ENCODE measurements at regions not wholly inside any gene's neighbourhood (a gene's known extent, or its start where the extent isn't known, plus 50 kb on each side); places are given as distances from the start of the nearest gene placed in this dataset.

- in situ Hi-C loops (cut with MboI; ENCODE audit: low sequenced_read_pairs) = no loop called here
Observed at GRCh38 chr20:39161900-39162299, 199.8 kb downstream of the DHX35 start.

- in situ Hi-C loops (cut with MboI; ENCODE audit: low sequenced_read_pairs) = no loop called here
Observed at GRCh38 chr20:39155971-39156370, 193.8 kb downstream of the DHX35 start.

GRCh38 chr20:39152742-39153141 is 190.6 kb downstream of the DHX35 start:
- in situ Hi-C loops (cut with MboI; ENCODE audit: low sequenced_read_pairs) = no loop called here

GRCh38 chr20:39152126-39152525 is 190.0 kb downstream of the DHX35 start:
- in situ Hi-C loops (cut with MboI; ENCODE audit: low sequenced_read_pairs) = no loop called here

GRCh38 chr20:39150501-39150900 is 188.4 kb downstream of the DHX35 start:
- in situ Hi-C loops (cut with MboI; ENCODE audit: low sequenced_read_pairs) = no loop called here

GRCh38 chr20:39146394-39146793 is 184.2 kb downstream of the DHX35 start:
- in situ Hi-C loops (cut with MboI; ENCODE audit: low sequenced_read_pairs) = no loop called here

- in situ Hi-C loops (cut with MboI; ENCODE audit: low sequenced_read_pairs) = no loop called here
Observed at GRCh38 chr20:39145921-39146320, 183.8 kb downstream of the DHX35 start.

GRCh38 chr20:39144757-39145156 is 182.6 kb downstream of the DHX35 start:
- in situ Hi-C loops (cut with MboI; ENCODE audit: low sequenced_read_pairs) = no loop called here

GRCh38 chr20:39142407-39143096 is 180.4 kb downstream of the DHX35 start:
- in situ Hi-C loops (cut with MboI; ENCODE audit: low sequenced_read_pairs) = no loop called here

GRCh38 chr20:39137299-39137698 is 175.2 kb downstream of the DHX35 start:
- in situ Hi-C loops (cut with MboI; ENCODE audit: low sequenced_read_pairs) = no loop called here

- in situ Hi-C loops (cut with MboI; ENCODE audit: low sequenced_read_pairs) = no loop called here
Observed at GRCh38 chr20:39136798-39137197, 174.7 kb downstream of the DHX35 start.

GRCh38 chr20:39135885-39136544 is 173.9 kb downstream of the DHX35 start:
- in situ Hi-C loops (cut with MboI; ENCODE audit: low sequenced_read_pairs) = no loop called here

- in situ Hi-C loops (cut with MboI; ENCODE audit: low sequenced_read_pairs) = no loop called here
Observed at GRCh38 chr20:39133201-39133600, 171.1 kb downstream of the DHX35 start.

GRCh38 chr20:39132511-39132910 is 170.4 kb downstream of the DHX35 start:
- in situ Hi-C loops (cut with MboI; ENCODE audit: low sequenced_read_pairs) = no loop called here

GRCh38 chr20:39132093-39132492 is 169.9 kb downstream of the DHX35 start:
- in situ Hi-C loops (cut with MboI; ENCODE audit: low sequenced_read_pairs) = no loop called here

- in situ Hi-C loops (cut with MboI; ENCODE audit: low sequenced_read_pairs) = no loop called here
Observed at GRCh38 chr20:39130627-39131026, 168.5 kb downstream of the DHX35 start.

GRCh38 chr20:39129523-39129922 is 167.4 kb downstream of the DHX35 start:
- in situ Hi-C loops (cut with MboI; ENCODE audit: low sequenced_read_pairs) = no loop called here

GRCh38 chr20:39124064-39124463 is 161.9 kb downstream of the DHX35 start:
- in situ Hi-C loops (cut with MboI; ENCODE audit: low sequenced_read_pairs) = no loop called here

GRCh38 chr20:39123185-39123557 is 161.0 kb downstream of the DHX35 start:
- in situ Hi-C loops (cut with MboI; ENCODE audit: low sequenced_read_pairs) = no loop called here

- in situ Hi-C loops (cut with MboI; ENCODE audit: low sequenced_read_pairs) = no loop called here
Observed at GRCh38 chr20:39117491-39117890, 155.3 kb downstream of the DHX35 start.

GRCh38 chr20:39116020-39116419 is 153.9 kb downstream of the DHX35 start:
- in situ Hi-C loops (cut with MboI; ENCODE audit: low sequenced_read_pairs) = no loop called here

GRCh38 chr20:39112178-39112743 is 150.1 kb downstream of the DHX35 start:
- in situ Hi-C loops (cut with MboI; ENCODE audit: low sequenced_read_pairs) = no loop called here
